Muscle layer of duodenum (tissue), 2 donors: ENCODE measurements at regions not wholly inside any gene's neighbourhood (a gene's known extent, or its start where the extent isn't known, plus 50 kb on each side); places are given as distances from the start of the nearest gene placed in this dataset.

ENCODE experiments used
- H3K27ac ChIP-seq: one replicate; pipeline ENCODE4 v1.7.0; 2013; ENCODE audit warnings: mild to moderate bottlenecking, low read length
- H3K27me3 ChIP-seq: one replicate; pipeline ENCODE4 v1.7.0; 2013; ENCODE audit warnings: low read depth, mild to moderate bottlenecking, control low read depth, low read length
- H3K36me3 ChIP-seq, 2 donors: one replicate each; pipeline ENCODE4 v1.7.0; 2013; ENCODE audit warnings: low read length in 2 of 2, control low read depth in 1 of 2, mild to moderate bottlenecking in 1 of 2; ENCODE audit not compliant: insufficient read depth in 2 of 2, control insufficient read depth in 1 of 2
- H3K4me1 ChIP-seq, 2 donors: one replicate each; pipeline ENCODE4 v1.7.0; 2013; ENCODE audit warnings: low read length in 2 of 2, mild to moderate bottlenecking in 2 of 2, control low read depth in 1 of 2, moderate library complexity in 1 of 2; ENCODE audit not compliant: insufficient read depth in 2 of 2, control insufficient read depth in 1 of 2
- H3K4me3 ChIP-seq, 2 donors: one replicate each; pipeline ENCODE4 v1.7.0; 2013; ENCODE audit warnings: low read length in 2 of 2, low read depth in 1 of 2, mild to moderate bottlenecking in 1 of 2
- H3K9me3 ChIP-seq, 2 donors: one replicate each; pipeline ENCODE4 v1.7.0; 2013; ENCODE audit warnings: low read length in 2 of 2, control low read depth in 1 of 2, mild to moderate bottlenecking in 1 of 2; ENCODE audit not compliant: control insufficient read depth in 1 of 2
- donor health status: healthy.

GRCh38 chr5:5979761-5980537 lies 398.4 kb downstream of the MED10 start:
- Histone ChIP-seq H3K4me1 (no peaks in the 10 kb centered on the region), H3K27ac (no peak overlapping the region), H3K36me3 (no peaks in the 10 kb centered on the region), H3K4me3 (no peak overlapping the region), H3K9me3 (no peaks in the 10 kb centered on the region), H3K27me3 (no peaks in the 10 kb centered on the region)

DNA sequence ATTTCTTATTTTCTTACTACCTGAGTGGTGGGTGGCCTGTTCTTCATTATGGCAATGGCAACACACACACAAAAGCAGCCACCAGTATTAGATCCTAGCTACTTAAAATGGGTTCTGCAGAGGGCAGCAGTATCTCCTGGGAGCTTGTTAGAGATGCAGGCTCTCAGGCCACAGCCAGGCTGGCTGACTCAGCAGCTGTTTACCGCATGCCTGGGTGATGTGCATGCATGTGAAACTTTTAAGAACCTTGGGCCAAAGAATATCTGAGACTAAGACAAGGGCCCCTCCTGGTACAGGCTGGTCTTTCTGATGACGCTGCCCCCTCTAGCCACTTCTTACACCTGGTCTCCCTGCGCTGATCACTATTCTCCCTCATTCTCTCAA lies 399.0 kb downstream of the MED10 start:
- no peaks in the 10 kb centered on the region for H3K9me3 ChIP-seq
- H3K27ac ChIP-seq, result no peak overlapping the region
- no peaks in the 10 kb centered on the region for H3K27me3 ChIP-seq
- H3K36me3 ChIP-seq, result no peaks in the 10 kb centered on the region
- H3K4me3 ChIP-seq, result no peak overlapping the region
- H3K4me1 ChIP-seq, result no peaks in the 10 kb centered on the region

DNA sequence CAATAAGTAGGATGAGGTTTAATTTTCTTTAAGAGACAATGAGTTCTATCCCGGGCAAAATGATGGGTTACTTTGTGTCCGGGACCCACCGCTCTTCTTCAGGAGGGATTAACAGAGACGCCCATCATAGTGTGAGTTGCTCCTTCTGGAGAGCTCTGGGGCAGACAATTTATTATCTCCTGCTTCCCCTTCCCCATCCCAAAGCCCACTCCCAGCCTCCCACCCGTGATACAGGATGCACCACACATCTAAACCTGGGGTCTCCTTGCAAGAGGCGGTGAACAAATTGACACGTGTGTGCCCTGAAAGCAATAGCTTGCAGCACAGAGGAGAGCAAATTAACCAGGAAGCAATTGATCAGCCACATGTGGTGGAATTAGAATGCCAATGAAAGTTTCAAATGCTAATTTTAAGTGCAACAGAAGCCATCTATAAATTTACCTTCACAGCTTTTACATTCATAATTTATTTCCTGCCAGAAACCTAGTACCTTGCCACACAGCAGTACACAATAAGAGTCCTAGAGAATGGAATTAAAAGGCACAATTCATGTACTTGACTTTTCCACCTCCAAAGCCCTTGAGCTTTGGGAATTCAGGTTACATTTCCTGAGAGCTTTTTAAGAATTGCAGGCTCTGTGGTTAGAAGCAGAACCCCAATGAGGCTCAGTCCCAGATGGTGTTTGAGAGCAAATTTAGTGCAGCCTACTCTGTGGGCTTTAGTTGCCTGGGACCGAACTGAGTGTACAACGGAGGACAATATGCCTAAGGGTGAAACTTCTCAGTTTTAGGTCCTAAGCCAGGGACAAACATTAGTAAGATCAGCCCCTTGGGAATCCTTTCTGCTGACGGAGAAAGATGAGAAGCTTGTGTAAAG lies 399.6 kb downstream of the MED10 start:
- H3K4me1 ChIP-seq, result no peaks in the 10 kb centered on the region
- H3K36me3 ChIP-seq, result no peaks in the 10 kb centered on the region

GRCh38 chr5:5971203-5971602 lies 407.1 kb downstream of the MED10 start:
- peaks cover 0 to 7% of the 10 kb centered on the region in 2 donors for H3K9me3 ChIP-seq
- H3K4me3 ChIP-seq, result no peak overlapping the region
- H3K36me3 ChIP-seq, result no peaks in the 10 kb centered on the region
- no peaks in the 10 kb centered on the region for H3K4me1 ChIP-seq
- H3K27me3 ChIP-seq, result no peaks in the 10 kb centered on the region
- no peak overlapping the region for H3K27ac ChIP-seq

More for the DNA sequence above, 399.6 kb downstream of the MED10 start:
- no peak overlapping the region for H3K27ac ChIP-seq
- H3K9me3 ChIP-seq, result no peaks in the 10 kb centered on the region
- no peaks in the 10 kb centered on the region for H3K27me3 ChIP-seq
- no peak overlapping the region for H3K4me3 ChIP-seq

- Histone ChIP-seq H3K27me3 (no peaks in the 10 kb centered on the region), H3K9me3 (peaks cover 0 to 7% of the 10 kb centered on the region in 2 donors), H3K4me3 (no peak overlapping the region), H3K36me3 (no peaks in the 10 kb centered on the region), H3K4me1 (no peaks in the 10 kb centered on the region), H3K27ac (no peak overlapping the region)
Observed at GRCh38 chr5:5969942-5970483, 408.3 kb downstream of the MED10 start.

- H3K27ac ChIP-seq, result no peak overlapping the region
- H3K36me3 ChIP-seq, result no peaks in the 10 kb centered on the region
- no peak overlapping the region for H3K4me3 ChIP-seq
- H3K9me3 ChIP-seq, result peaks cover 4 to 11% of the 10 kb centered on the region in 2 donors
- H3K27me3 ChIP-seq, result no peaks in the 10 kb centered on the region
- H3K4me1 ChIP-seq, result no peaks in the 10 kb centered on the region
Observed at GRCh38 chr5:5968981-5969380, 409.4 kb downstream of the MED10 start.

GRCh38 chr5:5967944-5968343 lies 410.4 kb downstream of the MED10 start:
- Histone ChIP-seq H3K9me3 (peaks cover 4 to 11% of the 10 kb centered on the region in 2 donors), H3K27me3 (no peaks in the 10 kb centered on the region), H3K4me1 (no peaks in the 10 kb centered on the region), H3K36me3 (no peaks in the 10 kb centered on the region), H3K4me3 (no peak overlapping the region), H3K27ac (no peak overlapping the region)

DNA sequence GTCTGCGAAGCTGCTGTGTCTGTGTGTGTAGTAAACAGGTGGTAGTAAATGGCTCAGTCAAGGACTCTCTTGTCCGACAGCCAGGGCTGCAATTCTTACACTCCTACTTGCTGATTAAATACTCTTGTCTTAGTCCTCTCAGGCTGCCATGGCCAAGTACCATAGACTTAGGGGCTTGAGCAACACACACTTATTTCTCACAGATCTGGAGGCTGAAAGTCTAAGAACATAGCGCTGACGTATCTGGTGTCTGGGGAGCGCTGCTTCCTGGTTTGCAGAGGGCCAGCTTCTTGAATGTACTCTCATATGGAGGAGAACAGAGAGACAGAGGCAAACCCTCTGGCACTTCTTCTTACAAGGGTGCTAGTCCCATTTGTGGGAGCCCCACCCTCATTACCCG lies 411.0 kb downstream of the MED10 start:
- Histone ChIP-seq H3K36me3 (no peaks in the 10 kb centered on the region), H3K27me3 (no peaks in the 10 kb centered on the region), H3K4me1 (no peaks in the 10 kb centered on the region), H3K4me3 (no peak overlapping the region), H3K9me3 (peaks cover 4 to 11% of the 10 kb centered on the region in 2 donors), H3K27ac (no peak overlapping the region)

DNA sequence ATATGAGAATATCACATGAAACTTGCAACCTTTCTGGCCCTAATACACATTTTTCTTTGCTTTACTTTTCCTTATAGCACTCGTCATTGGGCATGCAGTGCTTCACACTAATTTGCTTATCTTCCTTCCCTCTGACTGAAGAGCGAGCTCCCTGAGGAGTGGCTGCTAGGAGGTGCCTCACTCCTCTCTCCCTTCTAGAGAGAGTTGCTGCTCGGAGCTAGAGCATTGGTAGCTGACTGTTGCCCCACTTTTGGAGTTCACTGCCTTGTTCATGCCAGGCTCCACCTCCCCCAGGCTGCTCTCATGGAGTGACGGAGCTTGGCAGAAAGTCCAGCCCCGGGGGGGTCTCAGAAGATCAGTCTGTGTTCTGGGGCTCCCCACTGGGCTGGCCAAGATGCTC lies 413.2 kb downstream of the MED10 start:
- no peaks in the 10 kb centered on the region for H3K27me3 ChIP-seq
- no peak overlapping the region for H3K4me3 ChIP-seq
- H3K27ac ChIP-seq, result no peak overlapping the region
- no peaks in the 10 kb centered on the region for H3K4me1 ChIP-seq
- H3K9me3 ChIP-seq, result peaks cover 4 to 6% of the 10 kb centered on the region in 2 donors
- no peaks in the 10 kb centered on the region for H3K36me3 ChIP-seq

- peaks cover 4 to 5% of the 10 kb centered on the region in 2 donors for H3K9me3 ChIP-seq
- no peak overlapping the region for H3K27ac ChIP-seq
- H3K27me3 ChIP-seq, result no peaks in the 10 kb centered on the region
- no peak overlapping the region for H3K4me3 ChIP-seq
- no peaks in the 10 kb centered on the region for H3K36me3 ChIP-seq
- H3K4me1 ChIP-seq, result no peaks in the 10 kb centered on the region
Observed at GRCh38 chr5:5964347-5964746, 414.0 kb downstream of the MED10 start.

GRCh38 chr5:5957737-5958136 lies 420.6 kb downstream of the MED10 start:
- H3K27me3 ChIP-seq, result no peaks in the 10 kb centered on the region
- no peak overlapping the region for H3K27ac ChIP-seq
- H3K36me3 ChIP-seq, result no peaks in the 10 kb centered on the region
- H3K9me3 ChIP-seq, result no peaks in the 10 kb centered on the region
- no peaks in the 10 kb centered on the region for H3K4me1 ChIP-seq
- H3K4me3 ChIP-seq, result no peak overlapping the region
